SK-N-SH (cell line): ENCODE measurements at regions not wholly inside any gene's neighbourhood (a gene's known extent, or its start where the extent isn't known, plus 50 kb on each side); places are given as distances from the start of the nearest gene placed in this dataset.

Experiments used
- CTCF ChIA-PET: fragments of 300-600, 350-600 bp; formaldehyde crosslinking; extraction: SDS; loops from one replicate; lab custom pipeline; 2021; lab: Yijun Ruan, JAX
- POLR2A ChIA-PET: fragments of 350-600 bp; sonication (Branson Sonifier 250); formaldehyde crosslinking; extraction: SDS; loops from one replicate; lab custom pipeline; 2020; ENCODE audit warnings: antibody characterized with exemption, inconsistent platforms; lab: Yijun Ruan, JAX
- DNase-seq: peaks from one replicate; pipeline ENCODE4 v3.0.0; 2012
- H2AFZ ChIP-seq: fragments of 200-600 bp; sonication (generic); 2 replicates; pipeline ENCODE4 v1.8.1; 2016; ENCODE audit warnings: antibody characterized with exemption, mild to moderate bottlenecking, low read depth
- H3F3A ChIP-seq: fragments of 200-600 bp; sonication (generic); replicated peaks from 2 replicates; pipeline ENCODE3; 2016; ENCODE audit warnings: antibody characterized with exemption, mild to moderate bottlenecking; ENCODE audit not compliant: insufficient read depth
- H3K27ac ChIP-seq, 2 experiments: fragments of 200-500 bp in 1 of 2; fragments of 200-600 bp in 1 of 2; sonication (Bioruptor generic) in 1 of 2; sonication (generic), shearing (Covaris generic) in 1 of 2; 2 replicates each; pipeline versions ENCODE4 v1.5.1 to v1.6.1; 2014 to 2016; ENCODE audit warnings: low read depth in 2 of 2, inconsistent platforms in 1 of 2, low read length in 1 of 2, mild to moderate bottlenecking in 1 of 2, mixed read lengths in 1 of 2
- H3K27me3 ChIP-seq: fragments of 200-600 bp; sonication (generic), shearing (Covaris generic); 2 replicates; pipeline ENCODE4 v1.6.1; 2016; ENCODE audit warnings: mixed run types; ENCODE audit not compliant: insufficient read depth
- H3K36me3 ChIP-seq, 2 experiments: fragments of 200-500 bp in 1 of 2; fragments of 200-600 bp in 1 of 2; sonication (Bioruptor generic) in 1 of 2; sonication (generic) in 1 of 2; replicated peaks in 1 of 2; 2 replicates each; pipeline versions ENCODE3 to v1.5.1; 2014 to 2016; ENCODE audit warnings: low read length in 1 of 2, mild to moderate bottlenecking in 1 of 2; ENCODE audit not compliant: insufficient read depth in 2 of 2, control insufficient read depth in 1 of 2
- H3K4me1 ChIP-seq, 2 experiments: fragments of 200-500 bp in 1 of 2; fragments of 200-600 bp in 1 of 2; sonication (Bioruptor generic) in 1 of 2; sonication (generic), shearing (Covaris generic) in 1 of 2; 2 replicates each; pipeline versions ENCODE4 v1.5.1 to v1.6.1; 2014 to 2016; ENCODE audit warnings: low read depth in 1 of 2, low read length in 1 of 2, mixed run types in 1 of 2; ENCODE audit not compliant: insufficient read depth in 2 of 2, control insufficient read depth in 1 of 2
- H3K4me2 ChIP-seq: fragments of 200-600 bp; sonication (generic), shearing (Covaris generic); 2 replicates; pipeline ENCODE4 v1.6.1; 2017; ENCODE audit warnings: mixed run types
- H3K4me3 ChIP-seq, 2 experiments: fragments of 200-500 bp in 1 of 2; fragments of 200-600 bp in 1 of 2; sonication (Bioruptor generic) in 1 of 2; sonication (generic), shearing (Covaris generic) in 1 of 2; 2 replicates each; pipeline versions ENCODE4 v1.5.1 to v1.8.1; 2014 to 2016; ENCODE audit warnings: low read depth in 2 of 2, inconsistent platforms in 1 of 2, low read length in 1 of 2, mild to moderate bottlenecking in 1 of 2, mixed read lengths in 1 of 2, moderate library complexity in 1 of 2
- H3K79me2 ChIP-seq: fragments of 200-600 bp; sonication (generic); 2 replicates; pipeline ENCODE4 v1.8.1; 2017; ENCODE audit warnings: mild to moderate bottlenecking; ENCODE audit not compliant: insufficient read depth
- H3K9ac ChIP-seq: fragments of 200-600 bp; sonication (generic); 2 replicates; pipeline ENCODE4 v1.6.1; 2017; ENCODE audit warnings: mixed run types
- H3K9me2 ChIP-seq: fragments of 200-600 bp; sonication (generic); 2 replicates; pipeline ENCODE4 v1.6.1; 2017; ENCODE audit warnings: mixed run types
- H3K9me3 ChIP-seq: fragments of 200-600 bp; sonication (generic); 2 replicates; pipeline ENCODE4 v1.6.1; 2017; ENCODE audit warnings: mixed run types, mild to moderate bottlenecking, moderate library complexity
- H4K20me1 ChIP-seq: fragments of 200-600 bp; sonication (generic); 2 replicates; pipeline ENCODE4 v1.6.1; 2017; ENCODE audit warnings: mild to moderate bottlenecking, mixed run types; ENCODE audit not compliant: insufficient read depth
- CHD2 ChIP-seq: fragments of 150-350 bp; IDR thresholded peaks from 2 replicates; pipeline ENCODE4 v1.6.1; 2018; ENCODE audit warnings: low read length; ENCODE audit not compliant: partially characterized antibody
- ELF1 ChIP-seq: IDR thresholded peaks from 2 replicates; pipeline ENCODE4 v1.4.0; 2012
- FOSL2 ChIP-seq: IDR thresholded peaks from 2 replicates; pipeline ENCODE4 v1.4.0; 2012; ENCODE audit warnings: low read depth, mild to moderate bottlenecking, moderate library complexity, borderline replicate concordance
- FOXJ3 ChIP-seq: sonication (generic); formaldehyde crosslinking; IDR thresholded peaks from 2 replicates; pipeline ENCODE4 v1.5.1; 2020; ENCODE audit warnings: mild to moderate bottlenecking, missing genetic modification reagents
- GATA2 ChIP-seq: sonication (generic); formaldehyde crosslinking; IDR thresholded peaks from 2 replicates; pipeline ENCODE4 v1.5.0; 2020; ENCODE audit warnings: mild to moderate bottlenecking, missing genetic modification reagents
- JUND ChIP-seq: IDR thresholded peaks from 2 replicates; pipeline ENCODE4 v1.4.0; 2012
- MXI1 ChIP-seq: IDR thresholded peaks from 2 replicates; pipeline ENCODE4 v1.6.1; 2012; ENCODE audit warnings: mild to moderate bottlenecking, low read depth, low read length, improper control_type of control experiment
- NFIC ChIP-seq: IDR thresholded peaks from 2 replicates; pipeline ENCODE4 v1.4.0; 2012; ENCODE audit warnings: borderline replicate concordance
- RAD21 ChIP-seq: IDR thresholded peaks from 2 replicates; pipeline ENCODE4 v1.6.1; 2012; ENCODE audit warnings: mild to moderate bottlenecking, low read length
- RFX5 ChIP-seq: IDR thresholded peaks from 2 replicates; pipeline ENCODE4 v1.6.1; 2012; ENCODE audit warnings: mild to moderate bottlenecking, improper control_type of control experiment, low read length
- TAF1 ChIP-seq: IDR thresholded peaks from 2 replicates; pipeline ENCODE4 v1.6.1; 2012; ENCODE audit warnings: low read depth, mild to moderate bottlenecking, low read length, moderate library complexity, borderline replicate concordance
- TEAD4 ChIP-seq: IDR thresholded peaks from 2 replicates; pipeline ENCODE4 v1.4.0; 2012; ENCODE audit warnings: mild to moderate bottlenecking, borderline replicate concordance; ENCODE audit not compliant: insufficient read depth
- WGBS: methylation state at CpG from one replicate; pipeline ENCODE4 v1.1.6; 2017; ENCODE audit warnings: low lambda C conversion rate; 5-methylcytosine and 5-hydroxymethylcytosine counted together
- TF ChIP-seq, protein P1 (sequence below): fragments of 200-600 bp; sonication (generic); IDR thresholded peaks from 2 replicates; pipeline ENCODE4 v1.6.1; 2017; ENCODE audit warnings: antibody characterized with exemption, mild to moderate bottlenecking, moderate library complexity
- TF ChIP-seq, protein P2 (sequence below): fragments of 150-350 bp; IDR thresholded peaks from 2 replicates; pipeline ENCODE4 v1.6.1; 2017; ENCODE audit warnings: antibody characterized with exemption, low read length, low read depth, borderline replicate concordance
- TF ChIP-seq, protein P3 (sequence below): IDR thresholded peaks from 2 replicates; pipeline ENCODE4 v1.6.1; 2012; ENCODE audit warnings: mild to moderate bottlenecking, low read depth, low read length, moderate library complexity
- TF ChIP-seq, protein P4 (sequence below): IDR thresholded peaks from 2 replicates; pipeline ENCODE4 v1.4.0; 2012; ENCODE audit warnings: low read depth

DNA sequence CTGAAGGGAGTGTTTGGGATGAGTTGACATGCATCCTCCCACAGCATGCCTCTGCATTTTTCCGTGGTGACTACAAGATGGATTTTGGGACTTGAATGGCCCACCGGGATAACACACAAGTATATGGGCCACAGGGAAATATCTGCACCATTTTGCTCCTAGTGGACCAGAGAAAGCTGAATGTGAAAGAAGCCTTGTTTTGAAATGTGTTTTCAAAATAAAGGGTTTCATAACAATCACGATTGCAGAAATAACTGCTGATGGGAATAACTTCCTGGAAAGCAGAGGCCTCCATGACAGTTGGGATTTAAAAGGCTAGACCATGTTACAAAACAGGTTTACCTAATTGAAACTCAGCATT, 77.5 kb upstream of the PRR23C start:
- Histone ChIP-seq H3K4me3 (no peak overlapping the region), H3K4me1 (no peaks in the 10 kb centered on the region), H3K9me3 (no peaks in the 10 kb centered on the region), H3K9ac (no peak overlapping the region), H4K20me1 (no peaks in the 10 kb centered on the region), H2AFZ (no peak overlapping the region), H3K36me3 (no peaks in the 10 kb centered on the region), H3K4me2 (no peak overlapping the region), H3F3A (no peaks in the 10 kb centered on the region), H3K27ac (no peak overlapping the region), H3K79me2 (no peaks in the 10 kb centered on the region), H3K27me3 (no peaks in the 10 kb centered on the region), H3K9me2 (no peaks in the 10 kb centered on the region)
- no peak for DNase-seq
- POLR2A ChIA-PET, result no interaction called here
- 42% methylated on average over 3 of the region's 3 CpGs for WGBS
- TF ChIP-seq TEAD4, result no peak
- no peak for TF ChIP-seq JUND
- no peak for TF ChIP-seq FOXJ3
- TF ChIP-seq MXI1, result no peak
- no peak for TF ChIP-seq TAF1
- TF ChIP-seq NFIC, result no peak
- TF ChIP-seq CHD2, result no peak
- no peak for TF ChIP-seq ELF1
- TF ChIP-seq RAD21, result no peak
- TF ChIP-seq, protein P1, sequence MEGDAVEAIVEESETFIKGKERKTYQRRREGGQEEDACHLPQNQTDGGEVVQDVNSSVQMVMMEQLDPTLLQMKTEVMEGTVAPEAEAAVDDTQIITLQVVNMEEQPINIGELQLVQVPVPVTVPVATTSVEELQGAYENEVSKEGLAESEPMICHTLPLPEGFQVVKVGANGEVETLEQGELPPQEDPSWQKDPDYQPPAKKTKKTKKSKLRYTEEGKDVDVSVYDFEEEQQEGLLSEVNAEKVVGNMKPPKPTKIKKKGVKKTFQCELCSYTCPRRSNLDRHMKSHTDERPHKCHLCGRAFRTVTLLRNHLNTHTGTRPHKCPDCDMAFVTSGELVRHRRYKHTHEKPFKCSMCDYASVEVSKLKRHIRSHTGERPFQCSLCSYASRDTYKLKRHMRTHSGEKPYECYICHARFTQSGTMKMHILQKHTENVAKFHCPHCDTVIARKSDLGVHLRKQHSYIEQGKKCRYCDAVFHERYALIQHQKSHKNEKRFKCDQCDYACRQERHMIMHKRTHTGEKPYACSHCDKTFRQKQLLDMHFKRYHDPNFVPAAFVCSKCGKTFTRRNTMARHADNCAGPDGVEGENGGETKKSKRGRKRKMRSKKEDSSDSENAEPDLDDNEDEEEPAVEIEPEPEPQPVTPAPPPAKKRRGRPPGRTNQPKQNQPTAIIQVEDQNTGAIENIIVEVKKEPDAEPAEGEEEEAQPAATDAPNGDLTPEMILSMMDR, result no peak
- CTCF ChIA-PET, result interaction anchor here (0.6 to 4.0 kb wide), 3 partner anchors 11 to 207 kb away, joined by 3 to 26 read pairs (median 5); no protein-coding TSS in a partner anchor

DNA sequence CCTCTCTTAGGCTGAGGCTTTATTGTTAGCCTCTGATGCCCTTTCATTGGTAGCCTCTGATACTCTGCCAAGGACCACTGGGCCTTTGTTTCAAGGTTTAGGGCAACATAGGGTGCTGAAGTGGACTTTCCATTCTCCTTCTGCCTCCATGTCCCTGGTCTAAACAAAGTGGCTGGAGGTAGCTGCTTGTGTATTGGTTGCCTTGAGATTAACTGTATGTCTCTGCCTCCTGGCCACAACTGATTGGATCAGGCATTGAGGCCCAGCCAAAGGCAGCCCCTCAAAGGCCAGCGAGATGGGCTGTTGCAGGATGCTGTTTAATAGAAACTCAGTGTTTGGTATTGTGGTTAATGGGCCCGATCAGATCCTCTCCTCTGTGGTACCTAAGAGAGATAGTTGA, 77.9 kb upstream of the PRR23C start:
- DNase-seq, result no peak
- TF ChIP-seq RFX5 (no peak), TEAD4 (no peak), CHD2 (no peak), TAF1 (no peak), GATA2 (CRISPR knock-in tag) (no peak), MXI1 (no peak), ELF1 (no peak), FOSL2 (no peak), RAD21 (no peak)
- TF ChIP-seq, protein P2, sequence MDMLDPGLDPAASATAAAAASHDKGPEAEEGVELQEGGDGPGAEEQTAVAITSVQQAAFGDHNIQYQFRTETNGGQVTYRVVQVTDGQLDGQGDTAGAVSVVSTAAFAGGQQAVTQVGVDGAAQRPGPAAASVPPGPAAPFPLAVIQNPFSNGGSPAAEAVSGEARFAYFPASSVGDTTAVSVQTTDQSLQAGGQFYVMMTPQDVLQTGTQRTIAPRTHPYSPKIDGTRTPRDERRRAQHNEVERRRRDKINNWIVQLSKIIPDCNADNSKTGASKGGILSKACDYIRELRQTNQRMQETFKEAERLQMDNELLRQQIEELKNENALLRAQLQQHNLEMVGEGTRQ, result no peak
- TF ChIP-seq, protein P3, sequence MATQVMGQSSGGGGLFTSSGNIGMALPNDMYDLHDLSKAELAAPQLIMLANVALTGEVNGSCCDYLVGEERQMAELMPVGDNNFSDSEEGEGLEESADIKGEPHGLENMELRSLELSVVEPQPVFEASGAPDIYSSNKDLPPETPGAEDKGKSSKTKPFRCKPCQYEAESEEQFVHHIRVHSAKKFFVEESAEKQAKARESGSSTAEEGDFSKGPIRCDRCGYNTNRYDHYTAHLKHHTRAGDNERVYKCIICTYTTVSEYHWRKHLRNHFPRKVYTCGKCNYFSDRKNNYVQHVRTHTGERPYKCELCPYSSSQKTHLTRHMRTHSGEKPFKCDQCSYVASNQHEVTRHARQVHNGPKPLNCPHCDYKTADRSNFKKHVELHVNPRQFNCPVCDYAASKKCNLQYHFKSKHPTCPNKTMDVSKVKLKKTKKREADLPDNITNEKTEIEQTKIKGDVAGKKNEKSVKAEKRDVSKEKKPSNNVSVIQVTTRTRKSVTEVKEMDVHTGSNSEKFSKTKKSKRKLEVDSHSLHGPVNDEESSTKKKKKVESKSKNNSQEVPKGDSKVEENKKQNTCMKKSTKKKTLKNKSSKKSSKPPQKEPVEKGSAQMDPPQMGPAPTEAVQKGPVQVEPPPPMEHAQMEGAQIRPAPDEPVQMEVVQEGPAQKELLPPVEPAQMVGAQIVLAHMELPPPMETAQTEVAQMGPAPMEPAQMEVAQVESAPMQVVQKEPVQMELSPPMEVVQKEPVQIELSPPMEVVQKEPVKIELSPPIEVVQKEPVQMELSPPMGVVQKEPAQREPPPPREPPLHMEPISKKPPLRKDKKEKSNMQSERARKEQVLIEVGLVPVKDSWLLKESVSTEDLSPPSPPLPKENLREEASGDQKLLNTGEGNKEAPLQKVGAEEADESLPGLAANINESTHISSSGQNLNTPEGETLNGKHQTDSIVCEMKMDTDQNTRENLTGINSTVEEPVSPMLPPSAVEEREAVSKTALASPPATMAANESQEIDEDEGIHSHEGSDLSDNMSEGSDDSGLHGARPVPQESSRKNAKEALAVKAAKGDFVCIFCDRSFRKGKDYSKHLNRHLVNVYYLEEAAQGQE, result no peak
- TF ChIP-seq, protein P4, sequence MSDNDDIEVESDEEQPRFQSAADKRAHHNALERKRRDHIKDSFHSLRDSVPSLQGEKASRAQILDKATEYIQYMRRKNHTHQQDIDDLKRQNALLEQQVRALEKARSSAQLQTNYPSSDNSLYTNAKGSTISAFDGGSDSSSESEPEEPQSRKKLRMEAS, result no peak
- TF ChIP-seq, all 33 proteins: peak for 0
- Histone ChIP-seq H3F3A (no peaks in the 10 kb centered on the region), H3K9ac (no peak overlapping the region), H3K27me3 (no peaks in the 10 kb centered on the region), H3K27ac (no peak overlapping the region), H3K79me2 (no peaks in the 10 kb centered on the region), H4K20me1 (no peaks in the 10 kb centered on the region), H3K36me3 (no peaks in the 10 kb centered on the region), H3K9me2 (no peaks in the 10 kb centered on the region), H2AFZ (no peak overlapping the region), H3K4me2 (no peak overlapping the region), H3K4me1 (no peaks in the 10 kb centered on the region), H3K4me3 (no peak overlapping the region), H3K9me3 (no peaks in the 10 kb centered on the region)
- 23% methylated on average over 2 of the region's 2 CpGs for WGBS
- POLR2A ChIA-PET, result no interaction called here
- CTCF ChIA-PET, result interaction anchor here (0.6 to 4.0 kb wide), 3 partner anchors 11 to 206 kb away, joined by 3 to 26 read pairs (median 5); no protein-coding TSS in a partner anchor
